Stimulated activated CD8-positive, alpha-beta memory T cell treated with anti-CD3 and anti-CD28 coated beads, Interleukin-12 subunit alpha, Interleukin-12 subunit beta, amount 100 ng/mL, for 24 hours (primary cell): ENCODE measurements at regions not wholly inside any gene's neighbourhood (a gene's known extent, or its start where the extent isn't known, plus 50 kb on each side); places are given as distances from the start of the nearest gene placed in this dataset.

Source experiments
- DNase-seq: peaks from one replicate; pipeline ENCODE4 v3.0.0-alpha.2; 2020; ENCODE audit errors: extremely low read depth

GRCh38 chr2:128494307-128494639, 175.6 kb upstream of the HS6ST1 start:
- no peak for DNase-seq

GRCh38 chr2:128494640-128495321, 176.1 kb upstream of the HS6ST1 start:
- DNase-seq: no peak

- DNase-seq: no peak
Observed at GRCh38 chr2:128495996-128496547, 177.4 kb upstream of the HS6ST1 start.

GRCh38 chr2:128496700-128497099, 178.0 kb upstream of the HS6ST1 start:
- no peak for DNase-seq

- no peak for DNase-seq
Observed at GRCh38 chr2:128497461-128497860, 178.8 kb upstream of the HS6ST1 start.

- DNase-seq: no peak
Observed at GRCh38 chr2:128498086-128498485, 179.4 kb upstream of the HS6ST1 start.

- DNase-seq: no peak
Observed at GRCh38 chr2:128498589-128498988, 179.9 kb upstream of the HS6ST1 start.

- DNase-seq: no peak
Observed at GRCh38 chr2:128499367-128500137, 180.9 kb upstream of the HS6ST1 start.

- no peak for DNase-seq
Observed at GRCh38 chr2:128500138-128500800, 181.6 kb upstream of the HS6ST1 start.

GRCh38 chr2:128501006-128501690, 182.5 kb upstream of the HS6ST1 start:
- DNase-seq: no peak

GRCh38 chr2:128501700-128502099, 183.0 kb upstream of the HS6ST1 start:
- DNase-seq: no peak

- DNase-seq: no peak
Observed at GRCh38 chr2:128502200-128502599, 183.5 kb upstream of the HS6ST1 start.

GRCh38 chr2:128502638-128503246, 184.1 kb upstream of the HS6ST1 start:
- DNase-seq: no peak

- no peak for DNase-seq
Observed at GRCh38 chr2:128503399-128504245, 185.0 kb upstream of the HS6ST1 start.

- no peak for DNase-seq
Observed at GRCh38 chr2:128504246-128505149, 185.8 kb upstream of the HS6ST1 start.

- DNase-seq: no peak
Observed at GRCh38 chr2:128505150-128505490, 186.5 kb upstream of the HS6ST1 start.

GRCh38 chr2:128505575-128506526, 187.2 kb upstream of the HS6ST1 start:
- DNase-seq: no peak

- DNase-seq: no peak
Observed at GRCh38 chr2:128506534-128506933, 187.9 kb upstream of the HS6ST1 start.
